B cell (primary cell): ENCODE measurements at regions not wholly inside any gene's neighbourhood (a gene's known extent, or its start where the extent isn't known, plus 50 kb on each side); places are given as distances from the start of the nearest gene placed in this dataset.

Source experiments
- ATAC-seq: fragments of 200-7000 bp; cut with Tn5 transposase; one replicate; pipeline ENCODE4 v1.10.0; 2021; ENCODE audit warnings: low read depth, mild to moderate bottlenecking, moderate number of reproducible peaks, moderate library complexity
- CTCF ChIA-PET: fragments of 350-600 bp; sonication (Branson Sonifier 250); formaldehyde crosslinking; loops from one replicate; lab custom pipeline; 2021; ENCODE audit warnings: antibody characterized with exemption, inconsistent platforms; lab: Charles Lee
- POLR2A ChIA-PET: fragments of 350-600 bp; sonication (Branson Sonifier 250); formaldehyde crosslinking; loops from one replicate; lab custom pipeline; 2021; ENCODE audit warnings: antibody characterized with exemption; lab: Charles Lee
- DNase-seq: peaks from one replicate; pipeline ENCODE4 v3.0.0; 2013
- H2AFZ ChIP-seq: 2 replicates; pipeline ENCODE4 v1.6.1; 2012; ENCODE audit warnings: mild to moderate bottlenecking, low read depth, low read length; ENCODE audit not compliant: insufficient read depth, poor library complexity, severe bottlenecking
- H3K27ac ChIP-seq, 2 donors: 1 replicate in 1 of 2; 2 replicates in 1 of 2; pipeline ENCODE4 v1.5.1; 2012 to 2013; ENCODE audit warnings: low read length in 2 of 2, mild to moderate bottlenecking in 2 of 2, moderate library complexity in 1 of 2
- H3K27me3 ChIP-seq, 4 experiments: fragments of 200-600 bp in 1 of 4; sonication (generic) in 1 of 4; replicated peaks in 1 of 4; 1 replicate in 2 of 4; 2 replicates in 2 of 4; pipeline versions ENCODE4 v1.6.1 to v1.7.0; 2013 to 2016; ENCODE audit warnings: low read length in 3 of 4, mild to moderate bottlenecking in 2 of 4, mixed read lengths in 1 of 4, moderate library complexity in 1 of 4; ENCODE audit not compliant: insufficient read depth in 4 of 4, control insufficient read depth in 3 of 4; ENCODE audit errors: control extremely low read depth in 1 of 4
- H3K36me3 ChIP-seq, 2 experiments: replicated peaks in 1 of 2; 1 replicate in 1 of 2; 2 replicates in 1 of 2; pipeline versions ENCODE4 v1.6.1 to v1.7.1; 2013; ENCODE audit warnings: low read length in 1 of 2; ENCODE audit not compliant: insufficient read depth in 2 of 2, control insufficient read depth in 1 of 2; ENCODE audit errors: control extremely low read depth in 1 of 2, extremely low read depth in 1 of 2
- H3K4me1 ChIP-seq, 2 donors: fragments of 200-600 bp in 1 of 2; sonication (generic) in 1 of 2; 1 replicate in 1 of 2; 2 replicates in 1 of 2; pipeline versions ENCODE4 v1.5.1 to v1.6.1; 2013 to 2017; ENCODE audit warnings: low read length in 2 of 2; ENCODE audit not compliant: control insufficient read depth in 2 of 2, insufficient read depth in 2 of 2
- H3K4me2 ChIP-seq: replicated peaks from 2 replicates; pipeline ENCODE3; 2012; ENCODE audit warnings: mild to moderate bottlenecking, low read depth, low read length; ENCODE audit not compliant: poor library complexity, severe bottlenecking
- H3K4me3 ChIP-seq, 5 experiments: fragments of 200-600 bp in 1 of 5; sonication (generic) in 1 of 5; 1 replicate in 3 of 5; 2 replicates in 2 of 5; pipeline versions ENCODE4 v1.5.1 to v1.7.0; 2011 to 2016; ENCODE audit warnings: low read length in 4 of 5, mild to moderate bottlenecking in 4 of 5, low read depth in 2 of 5, control low read depth in 1 of 5, moderate library complexity in 1 of 5; ENCODE audit not compliant: insufficient read depth in 1 of 5; ENCODE audit errors: control extremely low read depth in 1 of 5, extremely low read depth in 1 of 5
- H3K79me2 ChIP-seq: fragments of 200-600 bp; sonication (generic); one replicate; pipeline ENCODE4 v1.6.0; 2016; ENCODE audit warnings: low read length; ENCODE audit not compliant: control insufficient read depth, insufficient read depth
- H3K9ac ChIP-seq: fragments of 200-600 bp; sonication (generic); 2 replicates; pipeline ENCODE4 v1.6.1; 2017; ENCODE audit warnings: mild to moderate bottlenecking, low read length, moderate library complexity
- H3K9me3 ChIP-seq, 3 donors: one replicate each; pipeline versions ENCODE4 v1.6.1 to v1.7.1; 2013; ENCODE audit warnings: low read length in 2 of 3; ENCODE audit not compliant: control insufficient read depth in 2 of 3, insufficient read depth in 1 of 3; ENCODE audit errors: control extremely low read depth in 1 of 3
- H4K20me1 ChIP-seq: 2 replicates; pipeline ENCODE4 v1.6.0; 2012; ENCODE audit warnings: mild to moderate bottlenecking, low read length; ENCODE audit not compliant: insufficient read depth, control insufficient read depth, poor library complexity, severe bottlenecking
- H3K27ac Mint-ChIP-seq: one replicate; pipeline ENCODE4 v1.8.0; 2021; ENCODE audit warnings: mixed read lengths
- H3K27me3 Mint-ChIP-seq: one replicate; pipeline ENCODE4 v1.8.0; 2021; ENCODE audit warnings: mixed read lengths
- H3K4me1 Mint-ChIP-seq: one replicate; pipeline ENCODE4 v1.8.0; 2021; ENCODE audit warnings: mixed read lengths
- H3K4me3 Mint-ChIP-seq: one replicate; pipeline ENCODE4 v1.8.0; 2021; ENCODE audit warnings: mixed read lengths
- H3K9me3 Mint-ChIP-seq: one replicate; pipeline ENCODE4 v1.8.0; 2022; ENCODE audit warnings: mixed read lengths; ENCODE audit not compliant: insufficient read depth
- EZH2 ChIP-seq: IDR thresholded peaks from 2 replicates; pipeline ENCODE4 v1.6.1; 2012; ENCODE audit warnings: borderline replicate concordance, low read depth, mild to moderate bottlenecking, moderate library complexity, low read length; ENCODE audit not compliant: insufficient read depth, poor library complexity, severe bottlenecking
- WGBS: methylation state at CpG from one replicate; pipeline ENCODE4 v1.1.5; 2013; ENCODE audit warnings: missing lambda C conversion rate; ENCODE audit not compliant: insufficient coverage; 5-methylcytosine and 5-hydroxymethylcytosine counted together
- intact Hi-C: fragments of 100-400 bp; cut with micrococcal nuclease; formaldehyde crosslinking; loops from one replicate; pipeline ENCODE4 v1.10.0; 2022
- TF ChIP-seq, protein P1 (sequence below): fragments of 200-600 bp; IDR thresholded peaks from one replicate; pipeline ENCODE4 v1.8.0; 2022; ENCODE audit warnings: antibody characterized with exemption, mild to moderate bottlenecking

DNA sequence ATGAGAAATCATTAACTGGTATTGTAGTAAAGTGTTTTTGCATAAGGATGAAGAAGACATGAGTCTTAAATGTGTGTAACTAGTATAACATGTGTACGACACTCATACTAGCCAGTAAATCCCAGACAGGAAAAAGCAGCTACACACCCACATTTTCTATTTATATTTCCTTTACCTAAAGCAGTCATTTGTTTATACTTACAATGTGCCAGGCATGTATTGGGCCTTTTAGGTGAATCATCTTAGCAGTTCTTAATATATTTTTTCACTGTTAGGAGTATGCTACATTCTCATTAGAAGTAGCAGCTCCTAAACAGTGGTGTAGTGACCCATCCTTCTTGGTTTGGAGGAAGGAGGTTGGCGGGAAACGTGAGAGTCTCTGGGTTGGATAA, 55.8 kb upstream of the TMC1 start:
- no peaks in the 10 kb centered on the region for H3K27me3 ChIP-seq
- H3K4me2 ChIP-seq, result no peak overlapping the region
- H3K9me3 ChIP-seq, result no peaks in the 10 kb centered on the region
- intact Hi-C loops, result no loop called here
- Mint-ChIP-seq H3K4me3 (no peak overlapping the region), H3K27ac (no peak overlapping the region), H3K9me3 (no peaks in the 10 kb centered on the region), H3K4me1 (peaks cover 8% of the 10 kb centered on the region), H3K27me3 (no peaks in the 10 kb centered on the region)
- no CpG with 5 or more reads among the region's 3 CpGs for WGBS
- no peak overlapping the region for H2AFZ ChIP-seq
- H3K4me3 ChIP-seq, result no peak overlapping the region
- no peaks in the 10 kb centered on the region for H3K79me2 ChIP-seq
- peaks cover 5 to 7% of the 10 kb centered on the region in 2 donors for H3K4me1 ChIP-seq
- ATAC-seq (no peak), DNase-seq (no peak)
- ChIA-PET CTCF (no interaction called here), POLR2A (no interaction called here)
- TF ChIP-seq, protein P1, sequence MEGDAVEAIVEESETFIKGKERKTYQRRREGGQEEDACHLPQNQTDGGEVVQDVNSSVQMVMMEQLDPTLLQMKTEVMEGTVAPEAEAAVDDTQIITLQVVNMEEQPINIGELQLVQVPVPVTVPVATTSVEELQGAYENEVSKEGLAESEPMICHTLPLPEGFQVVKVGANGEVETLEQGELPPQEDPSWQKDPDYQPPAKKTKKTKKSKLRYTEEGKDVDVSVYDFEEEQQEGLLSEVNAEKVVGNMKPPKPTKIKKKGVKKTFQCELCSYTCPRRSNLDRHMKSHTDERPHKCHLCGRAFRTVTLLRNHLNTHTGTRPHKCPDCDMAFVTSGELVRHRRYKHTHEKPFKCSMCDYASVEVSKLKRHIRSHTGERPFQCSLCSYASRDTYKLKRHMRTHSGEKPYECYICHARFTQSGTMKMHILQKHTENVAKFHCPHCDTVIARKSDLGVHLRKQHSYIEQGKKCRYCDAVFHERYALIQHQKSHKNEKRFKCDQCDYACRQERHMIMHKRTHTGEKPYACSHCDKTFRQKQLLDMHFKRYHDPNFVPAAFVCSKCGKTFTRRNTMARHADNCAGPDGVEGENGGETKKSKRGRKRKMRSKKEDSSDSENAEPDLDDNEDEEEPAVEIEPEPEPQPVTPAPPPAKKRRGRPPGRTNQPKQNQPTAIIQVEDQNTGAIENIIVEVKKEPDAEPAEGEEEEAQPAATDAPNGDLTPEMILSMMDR, result no peak
- TF ChIP-seq EZH2, result no peak
- H4K20me1 ChIP-seq, result no peaks in the 10 kb centered on the region
- H3K27ac ChIP-seq, result no peak overlapping the region
- no peaks in the 10 kb centered on the region for H3K36me3 ChIP-seq
- no peak overlapping the region for H3K9ac ChIP-seq

DNA sequence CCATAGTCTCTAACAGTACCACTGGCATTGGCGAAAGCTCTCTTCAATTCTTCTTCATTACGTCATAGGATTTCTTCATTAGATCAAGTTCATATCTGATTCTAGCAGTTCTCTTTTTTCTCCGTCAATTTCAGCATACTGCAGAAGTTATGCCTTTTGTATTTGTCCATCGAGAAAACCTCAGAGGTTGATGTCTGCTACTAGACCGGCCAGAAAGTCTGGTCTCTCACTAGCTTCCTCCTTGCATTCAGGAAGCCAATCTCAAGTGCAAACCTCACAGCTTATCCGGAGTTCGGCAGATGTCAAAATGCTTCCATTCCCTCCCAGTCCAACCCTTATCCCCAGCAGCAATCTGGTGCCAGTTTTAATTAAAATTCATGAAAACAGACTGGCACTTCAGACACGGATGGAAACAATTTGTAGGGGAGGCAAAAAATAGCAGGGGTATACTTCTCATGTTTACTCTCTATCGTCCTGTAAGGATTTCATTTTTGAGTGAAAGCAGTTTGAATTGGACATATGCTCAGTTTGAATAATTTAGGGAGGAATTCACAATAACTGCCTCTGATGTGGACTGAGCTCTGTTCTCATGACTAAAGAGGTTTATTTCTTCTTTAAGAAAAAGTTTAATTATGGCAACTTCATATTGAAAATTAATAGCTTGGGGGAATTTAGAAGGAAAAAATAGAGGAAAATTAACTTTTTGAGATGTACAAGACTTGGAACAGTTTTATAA, 56.4 kb upstream of the TMC1 start:
- TF ChIP-seq, protein P1, result no peak
- TF ChIP-seq EZH2, result no peak
- H3K27ac ChIP-seq, result no peak overlapping the region
- intact Hi-C loops, result no loop called here
- Mint-ChIP-seq H3K4me3 (peak overlapping the region; percentile 62), H3K9me3 (no peaks in the 10 kb centered on the region), H3K27ac (no peak overlapping the region), H3K4me1 (peaks cover 8% of the 10 kb centered on the region), H3K27me3 (no peaks in the 10 kb centered on the region)
- no peaks in the 10 kb centered on the region for H3K9me3 ChIP-seq
- no peaks in the 10 kb centered on the region for H4K20me1 ChIP-seq
- 10% methylated on average over 7 of the region's 9 CpGs for WGBS
- H3K36me3 ChIP-seq, result no peaks in the 10 kb centered on the region
- peaks cover 5 to 7% of the 10 kb centered on the region in 2 donors for H3K4me1 ChIP-seq
- H3K79me2 ChIP-seq, result no peaks in the 10 kb centered on the region
- ATAC-seq (no peak), DNase-seq (peak; percentile 24)
- peak overlapping the region in 3 of 5 experiments; percentile 9 to 32 (median 25) for H3K4me3 ChIP-seq
- H3K9ac ChIP-seq, result peak overlapping the region; percentile 59
- ChIA-PET POLR2A (no interaction called here), CTCF (no interaction called here)
- no peaks in the 10 kb centered on the region for H3K27me3 ChIP-seq
- H3K4me2 ChIP-seq, result peak overlapping the region; percentile 62
- peak overlapping the region; percentile 69 for H2AFZ ChIP-seq
